Ishikawa (cell line): ENCODE measurements at regions not wholly inside any gene's neighbourhood (a gene's known extent, or its start where the extent isn't known, plus 50 kb on each side); places are given as distances from the start of the nearest gene placed in this dataset.

Source experiments
- CEBPB ChIP-seq: IDR thresholded peaks from 2 replicates; pipeline ENCODE4 v1.6.1; 2012
- CREB1 ChIP-seq: IDR thresholded peaks from 2 replicates; pipeline ENCODE4 v1.6.1; 2012; ENCODE audit warnings: low read depth
- EGR1 ChIP-seq: IDR thresholded peaks from 2 replicates; pipeline ENCODE4 v1.6.1; 2012
- EP300 ChIP-seq: IDR thresholded peaks from 2 replicates; pipeline ENCODE4 v1.6.1; 2012; ENCODE audit warnings: borderline replicate concordance
- FOXM1 ChIP-seq: IDR thresholded peaks from 2 replicates; pipeline ENCODE4 v1.6.1; 2012; ENCODE audit warnings: low read depth, borderline replicate concordance
- MAX ChIP-seq: IDR thresholded peaks from 2 replicates; pipeline ENCODE4 v1.6.1; 2012
- NFIC ChIP-seq: IDR thresholded peaks from 2 replicates; pipeline ENCODE4 v1.6.1; 2012
- RAD21 ChIP-seq: IDR thresholded peaks from 2 replicates; pipeline ENCODE4 v1.6.1; 2012; ENCODE audit warnings: low read depth
- REST ChIP-seq: IDR thresholded peaks from 2 replicates; pipeline ENCODE4 v1.6.1; 2012; ENCODE audit warnings: low read depth, mild to moderate bottlenecking
- TAF1 ChIP-seq: IDR thresholded peaks from 2 replicates; pipeline ENCODE4 v1.6.1; 2012; ENCODE audit warnings: low read depth, mild to moderate bottlenecking
- TCF12 ChIP-seq: IDR thresholded peaks from 2 replicates; pipeline ENCODE4 v1.6.1; 2012; ENCODE audit warnings: low read depth
- TEAD4 ChIP-seq: IDR thresholded peaks from 2 replicates; pipeline ENCODE4 v1.6.1; 2012
- USF1 ChIP-seq: IDR thresholded peaks from 2 replicates; pipeline ENCODE4 v1.6.1; 2012
- YY1 ChIP-seq: IDR thresholded peaks from 2 replicates; pipeline ENCODE4 v1.6.1; 2012; ENCODE audit warnings: low read depth
- ZBTB7A ChIP-seq: IDR thresholded peaks from 2 replicates; pipeline ENCODE4 v1.6.1; 2012; ENCODE audit warnings: low read depth

GRCh38 chr7:17407229-17407628 lies 108.8 kb downstream of the AHR start:
- TF ChIP-seq EP300 (no peak), USF1 (no peak)

GRCh38 chr7:17408245-17408903 lies 109.9 kb downstream of the AHR start:
- no peak for TF ChIP-seq YY1
- TF ChIP-seq EP300: no peak
- TF ChIP-seq CREB1: no peak
- TF ChIP-seq USF1: no peak
- no peak for TF ChIP-seq RAD21
- TF ChIP-seq TEAD4: no peak
- no peak for TF ChIP-seq REST
- no peak for TF ChIP-seq TAF1
- no peak for TF ChIP-seq TCF12
- no peak for TF ChIP-seq ZBTB7A
- TF ChIP-seq NFIC: no peak

GRCh38 chr7:17408904-17409290 lies 110.4 kb downstream of the AHR start:
- TF ChIP-seq USF1: no peak

GRCh38 chr7:17411922-17412321 lies 113.5 kb downstream of the AHR start:
- TF ChIP-seq TAF1 (no peak), TEAD4 (no peak), USF1 (no peak), FOXM1 (no peak), ZBTB7A (no peak), EP300 (no peak), REST (no peak), RAD21 (no peak), CEBPB (no peak), EGR1 (no peak), NFIC (no peak)

- no peak for TF ChIP-seq RAD21
- TF ChIP-seq TEAD4: no peak
- no peak for TF ChIP-seq TAF1
- TF ChIP-seq EGR1: no peak
- no peak for TF ChIP-seq EP300
- TF ChIP-seq ZBTB7A: no peak
- no peak for TF ChIP-seq FOXM1
- no peak for TF ChIP-seq CREB1
- no peak for TF ChIP-seq YY1
- no peak for TF ChIP-seq REST
- TF ChIP-seq CEBPB: no peak
- TF ChIP-seq MAX: no peak
These were observed 114.4 kb downstream of the AHR start for GRCh38 chr7:17412883-17413282.
